ENCODE measurements at regions not wholly inside any gene's neighbourhood (a gene's known extent, or its start where the extent isn't known, plus 50 kb on each side); places are given as distances from the start of the nearest gene placed in this dataset.
"Not testable (repeated sequence)": the region's sequence is repeated elsewhere in the genome, so short reads cannot be mapped to it uniquely, and the experiment has no call there.

GRCh38 chr9:78985084-78985738 lies 586.6 kb upstream of the TLE4 start:
- FAIRE-seq = no peak

DNA sequence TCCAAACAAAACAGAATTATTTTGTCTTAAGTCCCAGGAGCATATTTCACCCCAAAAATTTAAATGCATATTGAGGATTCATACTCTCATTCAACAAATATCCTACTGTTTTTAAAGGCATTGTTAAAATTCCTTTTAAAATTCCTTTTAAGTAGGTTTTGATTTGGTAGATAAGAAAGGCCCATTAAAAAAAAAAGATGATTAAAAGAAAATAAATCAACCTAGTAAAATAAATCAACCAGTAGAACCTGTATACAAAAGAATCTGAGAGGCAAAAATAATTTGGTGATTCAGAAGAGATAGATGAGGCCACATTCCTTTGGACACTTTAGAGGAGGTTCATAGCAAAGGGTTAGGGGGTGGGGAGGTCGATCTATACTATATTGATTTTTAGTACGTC lies 585.3 kb upstream of the TLE4 start:
- FAIRE-seq = no peak

GRCh38 chr9:78989031-78989658 lies 582.6 kb upstream of the TLE4 start:
- no peak for FAIRE-seq

DNA sequence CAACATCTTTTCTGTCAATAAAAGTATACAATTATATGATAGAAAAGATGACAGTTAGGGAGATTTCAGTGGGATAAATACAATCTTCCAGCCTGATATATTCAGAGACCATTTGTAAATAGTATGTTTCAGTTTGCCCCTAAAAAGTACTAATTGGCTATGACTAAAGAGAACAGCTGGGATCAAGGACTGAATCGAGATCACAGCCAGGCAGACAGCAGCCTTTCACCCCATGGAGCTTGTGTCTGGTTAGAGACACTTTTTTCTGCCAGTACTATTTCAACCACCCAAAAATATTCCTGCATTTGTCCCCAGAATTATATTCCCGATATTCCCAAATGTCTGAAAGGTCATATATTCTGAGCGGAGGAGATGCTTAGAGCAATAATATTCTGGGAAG lies 577.3 kb upstream of the TLE4 start:
- no peak for FAIRE-seq

DNA sequence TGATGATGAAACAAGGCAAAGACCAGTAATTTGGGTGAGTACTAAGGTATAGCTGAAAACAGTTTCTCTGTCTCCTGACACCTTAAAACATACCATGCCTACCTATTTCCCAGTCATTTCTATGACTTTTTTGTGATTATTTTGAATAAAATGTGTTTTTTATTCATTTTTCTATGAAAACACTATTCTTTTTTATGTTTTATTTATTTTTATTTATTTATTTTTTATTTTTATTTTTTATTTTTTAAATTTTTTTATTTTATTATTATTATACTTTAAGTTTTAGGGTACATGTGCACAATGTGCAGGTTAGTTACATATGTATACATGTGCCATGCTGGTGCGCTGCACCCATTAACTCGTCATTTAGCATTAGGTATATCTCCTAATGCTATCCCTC lies 576.8 kb upstream of the TLE4 start:
- not testable (repeated sequence) for FAIRE-seq

GRCh38 chr9:78997296-78997695 lies 574.5 kb upstream of the TLE4 start:
- no peak for FAIRE-seq

DNA sequence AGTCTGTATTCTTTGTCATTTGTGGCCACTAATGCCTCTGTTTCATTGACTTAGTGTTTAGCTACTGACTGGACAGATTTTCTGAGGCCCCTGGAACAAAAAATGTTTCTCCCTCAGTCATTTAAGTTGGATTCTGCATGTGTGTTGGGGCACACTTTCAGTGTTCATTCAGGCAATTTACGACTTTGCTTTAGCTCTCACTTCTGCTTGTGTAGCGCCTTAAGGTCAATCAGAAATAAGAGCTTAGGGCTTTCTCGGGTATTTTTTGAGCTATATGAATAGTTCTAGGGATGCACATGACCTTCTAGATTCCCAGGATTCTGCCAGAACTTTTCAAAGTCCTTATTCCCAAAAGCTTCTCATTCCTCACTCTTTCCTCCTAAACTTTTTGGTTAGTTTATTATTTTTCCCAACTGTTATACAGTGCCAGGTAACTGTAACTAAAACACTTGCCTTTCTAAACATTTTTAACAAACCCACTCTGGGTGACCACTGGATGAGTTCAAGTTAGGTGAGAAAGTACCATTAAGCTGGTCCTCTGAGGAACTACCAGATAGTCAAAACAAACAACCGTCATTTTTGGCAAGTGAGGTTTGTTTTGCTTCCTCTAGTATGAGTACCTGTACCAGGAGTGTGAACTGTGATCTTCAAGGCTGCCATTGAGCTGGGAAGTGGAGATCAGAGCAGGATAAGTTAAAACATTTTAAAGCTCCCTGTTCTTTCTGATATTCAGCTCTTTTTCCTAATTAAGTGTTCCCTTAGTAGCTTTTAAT lies 571.3 kb upstream of the TLE4 start:
- no peak for FAIRE-seq

DNA sequence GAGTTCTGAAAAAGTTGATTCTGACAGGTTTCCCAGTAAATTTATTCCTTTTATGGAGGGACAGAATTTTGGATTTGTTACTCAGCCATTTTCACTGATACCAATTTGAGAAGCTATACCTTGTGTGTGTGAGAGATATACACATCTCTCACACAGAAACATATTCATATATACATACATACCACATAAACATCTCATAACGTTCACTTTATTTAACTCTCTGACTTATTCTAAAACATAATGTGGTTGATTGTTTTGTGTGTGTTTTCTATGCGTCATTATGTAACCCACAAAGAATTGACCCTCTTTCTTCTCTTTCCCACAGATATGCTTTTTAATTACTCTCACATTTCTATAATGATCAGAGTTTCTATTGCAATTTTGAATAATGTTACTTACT lies 570.8 kb upstream of the TLE4 start:
- no peak for FAIRE-seq

DNA sequence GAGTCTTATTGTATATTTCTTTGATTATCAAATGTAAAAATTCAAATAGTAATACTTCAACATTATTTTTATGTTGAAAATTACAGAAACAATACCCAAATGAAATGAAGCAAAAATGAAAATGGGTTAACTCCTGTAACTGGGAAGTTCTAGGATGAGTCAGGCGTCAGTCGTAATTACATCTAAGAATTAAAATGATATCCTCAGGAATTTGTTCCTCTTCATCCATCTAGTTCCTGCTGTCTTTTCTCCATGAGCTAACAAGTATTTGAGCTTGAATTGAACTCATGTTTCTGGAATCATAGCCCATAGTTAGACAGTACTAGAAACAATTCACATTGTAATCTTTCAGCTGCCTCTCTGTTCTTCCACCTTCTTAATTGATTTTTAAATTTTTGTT lies 568.3 kb upstream of the TLE4 start:
- FAIRE-seq = no peak

DNA sequence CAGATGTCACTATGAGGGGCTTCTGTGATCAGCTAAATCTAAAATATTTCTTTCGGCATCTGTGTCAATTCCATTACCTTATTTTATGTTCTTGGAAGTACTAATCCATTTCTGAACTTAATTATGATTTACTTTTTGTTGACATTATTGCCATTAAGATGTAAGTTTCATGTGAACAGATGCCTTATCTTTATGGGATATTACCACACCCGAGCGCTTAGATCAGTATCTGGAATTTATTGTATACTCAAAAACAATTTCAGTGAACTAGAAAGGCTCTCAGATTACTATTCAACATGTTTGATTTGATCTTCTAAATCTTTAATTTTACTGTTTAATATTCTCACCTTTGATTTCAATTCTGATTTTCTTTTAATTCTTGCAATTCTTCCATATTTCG lies 567.7 kb upstream of the TLE4 start:
- no peak for FAIRE-seq

DNA sequence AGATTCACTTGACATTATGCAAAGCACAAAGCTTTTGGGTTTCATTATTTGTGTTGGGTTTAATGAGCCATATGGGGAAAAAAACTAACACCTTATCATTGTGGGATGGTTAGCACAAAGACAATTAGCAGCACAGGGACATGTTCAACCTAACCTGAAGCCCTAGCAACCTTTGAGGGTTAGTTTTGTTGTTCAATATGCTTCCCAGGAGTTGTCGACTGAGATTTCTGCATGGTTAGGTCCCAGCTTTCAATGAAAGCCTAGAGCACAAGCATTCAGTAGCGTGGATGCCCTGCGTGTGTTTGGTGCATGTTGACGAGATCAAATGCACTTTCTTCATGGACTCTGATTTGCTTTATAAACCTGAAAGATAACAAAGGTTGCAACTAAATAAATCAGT lies 565.2 kb upstream of the TLE4 start:
- FAIRE-seq = no peak

GRCh38 chr9:79007701-79008483 lies 563.9 kb upstream of the TLE4 start:
- no peak for FAIRE-seq

DNA sequence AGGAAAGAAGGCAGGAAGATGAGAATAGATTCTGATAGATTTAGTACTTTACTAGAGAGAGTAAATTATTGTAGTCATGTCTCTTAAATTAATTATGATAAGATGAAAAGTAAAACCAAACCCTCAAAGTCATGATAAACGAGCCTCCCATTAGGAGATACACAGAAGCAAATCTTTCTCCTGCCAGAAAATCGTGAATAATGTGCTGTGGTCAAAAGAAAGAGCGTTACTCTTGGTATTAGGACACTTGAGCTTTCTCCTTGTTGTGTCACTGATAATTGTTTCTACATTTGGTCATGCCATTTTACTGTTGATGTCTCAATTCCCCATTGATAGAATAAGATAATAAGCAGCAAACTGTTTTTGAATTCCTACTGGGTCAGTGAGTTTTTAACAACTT lies 562.8 kb upstream of the TLE4 start:
- no peak for FAIRE-seq

- no peak for FAIRE-seq
Observed at GRCh38 chr9:79011461-79011860, 560.3 kb upstream of the TLE4 start.

- FAIRE-seq = no peak
Observed at GRCh38 chr9:79012561-79012960, 559.2 kb upstream of the TLE4 start.

DNA sequence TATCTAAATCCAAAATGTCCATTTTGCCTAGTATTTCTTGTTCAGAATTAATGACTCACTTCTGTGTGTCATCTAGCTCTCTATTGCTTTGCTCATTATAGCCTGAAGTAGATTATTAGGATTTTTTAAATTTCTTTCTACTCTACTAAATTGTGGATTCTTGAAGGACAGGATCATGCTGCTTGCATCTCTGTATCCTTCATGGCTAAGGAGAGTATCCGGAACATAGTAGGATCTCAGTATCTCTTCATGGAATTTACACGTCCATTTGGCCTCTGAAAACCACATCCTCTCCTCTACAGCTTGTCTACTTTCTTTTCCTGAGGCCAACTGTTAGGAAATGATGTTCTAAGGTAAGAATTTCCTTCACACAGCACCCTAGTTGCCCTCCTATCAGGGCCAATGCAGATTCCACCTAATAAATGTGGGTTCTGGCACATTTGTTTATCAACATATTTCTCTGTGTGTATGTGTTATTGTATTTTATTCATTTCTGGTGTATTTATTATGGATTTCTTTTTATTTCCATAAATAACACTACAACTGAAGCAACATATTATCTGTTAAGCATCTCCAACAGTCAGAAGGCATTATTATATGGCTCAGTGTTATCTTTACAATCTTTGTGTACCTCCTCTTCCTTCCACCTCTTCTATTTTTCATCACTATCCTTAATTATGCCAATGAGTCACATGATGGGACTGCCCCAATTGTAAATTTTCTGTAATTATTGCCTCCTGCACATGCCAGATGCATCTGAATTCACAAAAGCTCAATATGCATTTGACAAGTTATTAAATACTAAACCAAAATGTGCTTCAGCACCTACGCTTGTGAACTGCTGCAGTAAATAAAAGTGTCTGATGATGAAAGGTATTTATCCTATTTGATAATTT lies 557.8 kb upstream of the TLE4 start:
- FAIRE-seq = no peak

GRCh38 chr9:79014929-79015699 lies 556.7 kb upstream of the TLE4 start:
- no peak for FAIRE-seq

GRCh38 chr9:79015951-79016350 lies 555.8 kb upstream of the TLE4 start:
- no peak for FAIRE-seq

- no peak for FAIRE-seq
Observed at GRCh38 chr9:79020276-79020675, 551.5 kb upstream of the TLE4 start.

GRCh38 chr9:79021084-79021483 lies 550.7 kb upstream of the TLE4 start:
- no peak for FAIRE-seq

- no peak for FAIRE-seq
Observed at GRCh38 chr9:79023134-79023580, 548.6 kb upstream of the TLE4 start.

Data from endometrium (tissue), 2 donors.